Endothelial cell of umbilical vein (primary cell): ENCODE measurements at regions not wholly inside any gene's neighbourhood (a gene's known extent, or its start where the extent isn't known, plus 50 kb on each side); places are given as distances from the start of the nearest gene placed in this dataset.

Experiments
- BruUV-seq: library from RNA; stranded (reverse); fragments of 400-500 nt; replicated peaks from 2 replicates; lab custom pipeline; 2021; lab: Mats Ljungman, UMichigan
- CTCF ChIA-PET: fragments of 300-600, 350-600 bp; sonication (Branson Sonifier 250); formaldehyde crosslinking; loops from one replicate; lab custom pipeline; 2021; ENCODE audit warnings: antibody characterized with exemption, inconsistent platforms; lab: Charles Lee
- POLR2A ChIA-PET: fragments of 300-600, 350-600 bp; sonication (Branson Sonifier 250); formaldehyde crosslinking; loops from one replicate; lab custom pipeline; 2021; ENCODE audit warnings: antibody characterized with exemption, inconsistent platforms; lab: Charles Lee
- DNase-seq: peaks from one replicate; pipeline ENCODE4 v3.0.0-alpha.2; 2011; ENCODE audit warnings: low read depth, low spot score
- FAIRE-seq: peaks from 2 replicates; lab custom pipeline; 2011; peaks lifted over from hg19 to GRCh38; lab: Jason Lieb, UNC
- H2AFZ ChIP-seq: 2 replicates; pipeline ENCODE4 v1.6.0; 2012; ENCODE audit warnings: low read depth, low read length, control low read depth, inconsistent platforms
- H3K27ac ChIP-seq: 2 replicates; pipeline ENCODE4 v1.5.1; 2011; ENCODE audit warnings: low read depth, mild to moderate bottlenecking, control low read depth, low read length, moderate library complexity; ENCODE audit not compliant: insufficient read depth
- H3K27me3 ChIP-seq, 2 experiments: 2 replicates each; pipeline versions ENCODE4 v1.6.0 to v1.6.1; 2011; ENCODE audit warnings: low read length in 2 of 2, mixed read lengths in 1 of 2; ENCODE audit not compliant: control insufficient read depth in 2 of 2, insufficient read depth in 2 of 2
- H3K36me3 ChIP-seq, 2 experiments: 2 replicates in 1 of 2; 3 replicates in 1 of 2; pipeline ENCODE4 v1.5.1; 2011; ENCODE audit warnings: low read length in 2 of 2, mild to moderate bottlenecking in 1 of 2, moderate library complexity in 1 of 2; ENCODE audit not compliant: control insufficient read depth in 2 of 2, insufficient read depth in 2 of 2; ENCODE audit errors: extremely low read depth in 1 of 2
- H3K4me1 ChIP-seq: 3 replicates; pipeline ENCODE4 v1.5.1; 2011; ENCODE audit warnings: mild to moderate bottlenecking, low read length; ENCODE audit not compliant: control insufficient read depth, insufficient read depth; ENCODE audit errors: extremely low read depth
- H3K4me2 ChIP-seq: 2 replicates; pipeline ENCODE4 v1.6.1; 2011; ENCODE audit warnings: low read length, control low read depth, mixed read lengths; ENCODE audit not compliant: insufficient read depth
- H3K4me3 ChIP-seq, 3 experiments: fragments of 200-600 bp in 1 of 3; sonication (generic), shearing (Covaris generic) in 1 of 3; replicated peaks in 1 of 3; 2 replicates each; pipeline ENCODE4 v1.5.1; 2011 to 2016; ENCODE audit warnings: control low read depth in 3 of 3, low read length in 3 of 3, mild to moderate bottlenecking in 2 of 3, inconsistent platforms in 1 of 3, low read depth in 1 of 3, moderate library complexity in 1 of 3; ENCODE audit not compliant: insufficient read depth in 1 of 3
- H3K79me2 ChIP-seq: 2 replicates; pipeline ENCODE4 v1.6.0; 2012; ENCODE audit warnings: low read length, inconsistent platforms; ENCODE audit not compliant: control insufficient read depth, insufficient read depth
- H3K9ac ChIP-seq: replicated peaks from 2 replicates; pipeline ENCODE3; 2011; ENCODE audit warnings: low read length, control low read depth; ENCODE audit not compliant: insufficient read depth; ENCODE audit errors: extremely low read depth
- H3K9me1 ChIP-seq: replicated peaks from 3 replicates; pipeline ENCODE4 v1.6.0; 2011; ENCODE audit warnings: mild to moderate bottlenecking, low read length; ENCODE audit not compliant: control insufficient read depth, insufficient read depth; ENCODE audit errors: extremely low read depth
- H3K9me3 ChIP-seq: replicated peaks from 2 replicates; pipeline ENCODE4 v1.5.1; 2012; ENCODE audit warnings: low read length, inconsistent platforms; ENCODE audit not compliant: control insufficient read depth, insufficient read depth
- H4K20me1 ChIP-seq: replicated peaks from 2 replicates; pipeline ENCODE3; 2011; ENCODE audit warnings: mild to moderate bottlenecking, low read length; ENCODE audit not compliant: control insufficient read depth, insufficient read depth; ENCODE audit errors: extremely low read depth
- CTCF ChIP-seq, 2 donors: IDR thresholded peaks; 1 replicate in 1 of 2; 2 replicates in 1 of 2; pipeline ENCODE4 v1.5.1; 2011; ENCODE audit warnings: low read length in 2 of 2, mild to moderate bottlenecking in 2 of 2, moderate library complexity in 2 of 2, control low read depth in 1 of 2, inconsistent platforms in 1 of 2, low read depth in 1 of 2; ENCODE audit not compliant: insufficient read depth in 1 of 2; ENCODE audit errors: extremely low read depth in 1 of 2
- EZH2 ChIP-seq: IDR thresholded peaks from 2 replicates; pipeline ENCODE4 v1.6.1; 2012; ENCODE audit warnings: borderline replicate concordance, low read depth, mild to moderate bottlenecking, moderate library complexity, low read length, inconsistent platforms; ENCODE audit not compliant: severe bottlenecking
- FOS ChIP-seq: IDR thresholded peaks from 2 replicates; pipeline ENCODE4 v1.6.1; 2011; ENCODE audit warnings: mild to moderate bottlenecking, low read length, moderate library complexity, borderline replicate concordance; ENCODE audit not compliant: insufficient read depth
- GATA2 ChIP-seq: IDR thresholded peaks from 2 replicates; pipeline ENCODE4 v1.7.0; 2011; ENCODE audit warnings: low read depth, mild to moderate bottlenecking, moderate library complexity, mixed read lengths, low read length; ENCODE audit not compliant: insufficient read length, insufficient read depth
- JUN ChIP-seq: IDR thresholded peaks from 2 replicates; pipeline ENCODE4 v1.6.1; 2011; ENCODE audit warnings: borderline replicate concordance, low read depth; ENCODE audit not compliant: insufficient read length, insufficient read depth
- MAX ChIP-seq: IDR thresholded peaks from 2 replicates; pipeline ENCODE4 v1.6.1; 2011; ENCODE audit not compliant: insufficient read depth, insufficient read length
- MYC ChIP-seq: IDR thresholded peaks from one replicate; pipeline ENCODE4 v1.6.1; 2011; ENCODE audit warnings: mild to moderate bottlenecking, low read depth, low read length
- POLR2A ChIP-seq: IDR thresholded peaks from 2 replicates; pipeline ENCODE4 v1.6.1; 2012; ENCODE audit warnings: low read depth, mild to moderate bottlenecking, control low read depth, low read length
- POLR2AphosphoS5 ChIP-seq: IDR thresholded peaks from 2 replicates; pipeline ENCODE4 v1.6.1; 2012; ENCODE audit warnings: low read depth, mild to moderate bottlenecking, control low read depth, low read length, moderate library complexity; ENCODE audit not compliant: insufficient read depth
- dilution Hi-C: fragments of 300-500 bp; cut with MboI; formaldehyde crosslinking; loops from one replicate; pipeline ENCODE4 v1.15.0; 2019; ENCODE audit warnings: low sequenced_read_pairs; ENCODE audit not compliant: extremely low pct_ligation_motif_present
- intact Hi-C: fragments of 100-400 bp; cut with micrococcal nuclease; formaldehyde crosslinking; loops from one replicate; pipeline ENCODE4 v1.10.0; 2022

DNA sequence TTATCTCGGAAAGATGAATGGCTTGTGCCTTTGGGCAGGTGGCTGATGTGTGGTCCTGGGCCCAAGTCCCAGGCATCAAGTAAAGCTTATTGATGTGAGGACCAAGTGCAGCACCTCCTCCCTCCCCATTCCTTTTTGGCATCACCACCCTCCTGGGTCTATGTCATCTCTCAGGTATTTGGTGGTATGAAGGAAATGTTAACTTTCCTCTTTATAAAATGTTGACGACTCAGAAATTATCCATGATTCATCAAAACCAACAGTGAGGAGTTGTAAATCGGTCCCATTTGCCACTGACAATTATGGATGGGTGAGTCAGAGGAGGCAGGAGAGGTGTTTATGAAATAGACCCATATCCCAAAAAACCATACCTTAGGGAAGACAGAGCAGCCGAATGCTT is 229.4 kb upstream of the GATB start:
- CTCF ChIA-PET: no interaction called here
- Histone ChIP-seq H3K4me1 (no peaks in the 10 kb centered on the region), H3K9ac (no peak overlapping the region), H3K27me3 (no peaks in the 10 kb centered on the region), H3K9me3 (no peaks in the 10 kb centered on the region), H3K4me3 (no peak overlapping the region), H4K20me1 (no peaks in the 10 kb centered on the region), H2AFZ (no peak overlapping the region), H3K79me2 (no peaks in the 10 kb centered on the region), H3K4me2 (no peak overlapping the region), H3K9me1 (no peaks in the 10 kb centered on the region), H3K36me3 (no peaks in the 10 kb centered on the region), H3K27ac (no peak overlapping the region)
- POLR2A ChIA-PET: no interaction called here
- dilution Hi-C loops (no loop called here), intact Hi-C loops (loop anchor here (2.0 kb wide), 1 partner anchor 57 kb away; no protein-coding TSS in a partner anchor)
- TF ChIP-seq CTCF (IDR thresholded peaks at IDR 0.05; ENCODE audit: extremely low read depth in 1 of 2, insufficient read depth in 1 of 2, low read depth in 1 of 2, low read length in 2 of 2): no peak
- no peak for TF ChIP-seq GATA2
- no peak for TF ChIP-seq MAX
- no peak for TF ChIP-seq POLR2A
- no peak for TF ChIP-seq POLR2AphosphoS5
- TF ChIP-seq FOS: no peak
- TF ChIP-seq MYC: no peak
- TF ChIP-seq EZH2: no peak
- no peak for TF ChIP-seq JUN
- FAIRE-seq: no peak
- no peak for DNase-seq
- BruUV-seq: no TSS peak
